Middle frontal gyrus (tissue), 1 donor: ENCODE measurements at regions not wholly inside any gene's neighbourhood (a gene's known extent, or its start where the extent isn't known, plus 50 kb on each side); places are given as distances from the start of the nearest gene placed in this dataset.
A peak's percentile ranks its signal among the peaks of the same experiment; 100 is the strongest.

Source experiments
- DNase-seq: peaks from one replicate; pipeline ENCODE4 v3.0.0-alpha.2; 2015; ENCODE audit warnings: low spot score; ENCODE audit errors: extremely low spot score

DNA sequence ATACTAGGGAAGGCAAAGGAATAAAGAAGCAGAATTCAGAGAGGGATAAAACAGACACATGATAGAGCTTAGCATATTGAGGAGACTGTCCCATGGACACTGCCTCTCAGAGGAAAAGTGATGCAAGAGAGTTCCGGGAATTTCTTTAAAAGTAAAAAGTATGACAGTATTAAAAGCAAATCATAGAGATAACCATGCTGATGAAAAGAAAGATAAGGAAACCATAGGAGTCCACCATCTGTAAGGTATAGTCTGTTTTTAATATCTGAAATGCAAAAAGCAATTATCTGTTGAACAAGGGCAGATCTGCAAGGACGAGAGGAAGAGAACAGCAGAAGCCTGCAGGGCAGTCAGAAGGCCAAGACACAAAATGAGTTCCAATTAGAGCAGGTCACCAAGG is 495.9 kb upstream of the GOLIM4 start:
- no peak for DNase-seq

DNA sequence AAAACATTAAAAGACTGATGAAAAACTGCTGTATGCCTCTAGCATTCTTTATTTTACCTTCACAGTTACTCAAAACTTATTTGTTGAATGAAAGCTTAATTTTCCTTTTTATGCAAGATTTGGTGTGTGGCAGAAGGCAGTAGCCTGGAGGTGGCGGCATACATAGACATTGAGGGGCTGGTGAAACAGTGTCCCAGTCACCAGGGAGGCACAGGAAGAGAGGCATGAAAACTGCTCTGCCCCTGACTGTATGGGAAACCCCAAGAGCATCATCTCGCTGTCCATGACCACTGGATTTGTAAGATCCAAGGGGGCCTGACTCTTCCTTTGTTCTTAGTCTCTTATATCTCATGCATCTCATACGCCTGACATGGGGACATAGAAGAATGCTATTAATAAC is 493.7 kb upstream of the GOLIM4 start:
- DNase-seq = no peak

DNA sequence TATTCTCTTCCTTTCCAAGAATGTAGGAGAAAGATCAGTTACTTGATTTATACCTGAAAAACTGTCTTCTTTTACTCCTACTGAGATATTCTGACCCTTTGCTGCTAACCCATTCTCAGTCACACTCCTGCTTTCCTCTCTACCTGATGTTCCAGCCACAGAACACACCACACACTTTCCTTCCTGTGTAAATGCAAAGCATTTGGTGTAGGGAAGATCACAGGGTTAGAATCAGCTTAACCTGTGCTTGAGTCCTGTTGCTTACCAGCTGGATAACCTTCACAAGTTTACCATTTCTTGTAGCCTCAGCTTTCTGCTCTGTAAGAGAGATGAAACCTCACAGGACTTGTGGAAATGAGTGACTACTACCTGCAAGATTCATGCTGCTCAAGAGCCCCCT is 489.8 kb upstream of the GOLIM4 start:
- DNase-seq = no peak

DNA sequence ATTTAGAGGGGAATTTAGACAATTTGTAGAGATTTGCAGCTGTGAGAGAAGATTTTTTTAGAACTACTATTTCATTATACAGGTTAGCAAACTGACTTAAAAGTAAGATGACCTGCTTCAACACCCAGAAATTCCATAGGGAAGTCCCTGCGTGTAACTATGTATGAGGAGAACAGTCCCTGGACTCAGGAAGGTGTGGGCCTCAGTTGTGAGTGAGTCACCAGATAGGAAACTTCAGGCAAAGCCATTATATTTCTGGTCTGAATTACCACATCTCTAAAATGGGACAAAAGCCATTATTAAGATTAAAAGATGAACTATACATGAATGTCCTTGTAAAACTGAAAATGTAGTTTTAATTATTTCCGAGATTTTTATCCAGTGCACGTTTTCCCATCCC is 488.3 kb upstream of the GOLIM4 start:
- no peak for DNase-seq

DNA sequence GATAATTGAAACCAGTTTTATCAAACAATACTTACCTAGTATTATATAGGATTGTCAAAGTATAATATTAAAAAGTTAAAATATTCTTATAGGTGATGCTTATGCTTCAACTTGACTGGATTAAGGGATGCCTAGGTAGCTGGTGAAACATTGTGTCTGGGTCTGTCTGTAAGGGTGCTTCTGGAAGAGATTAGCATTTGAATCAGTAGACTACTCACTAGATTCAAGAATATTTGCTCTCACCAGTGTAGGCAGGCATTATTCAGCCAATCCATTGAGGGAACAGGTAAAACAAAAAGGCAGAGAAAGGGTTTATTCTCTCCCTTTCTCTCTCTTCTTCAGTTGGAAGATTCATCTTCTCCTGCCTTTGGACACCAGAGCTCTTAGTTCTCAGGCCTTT is 486.8 kb upstream of the GOLIM4 start:
- no peak for DNase-seq

DNA sequence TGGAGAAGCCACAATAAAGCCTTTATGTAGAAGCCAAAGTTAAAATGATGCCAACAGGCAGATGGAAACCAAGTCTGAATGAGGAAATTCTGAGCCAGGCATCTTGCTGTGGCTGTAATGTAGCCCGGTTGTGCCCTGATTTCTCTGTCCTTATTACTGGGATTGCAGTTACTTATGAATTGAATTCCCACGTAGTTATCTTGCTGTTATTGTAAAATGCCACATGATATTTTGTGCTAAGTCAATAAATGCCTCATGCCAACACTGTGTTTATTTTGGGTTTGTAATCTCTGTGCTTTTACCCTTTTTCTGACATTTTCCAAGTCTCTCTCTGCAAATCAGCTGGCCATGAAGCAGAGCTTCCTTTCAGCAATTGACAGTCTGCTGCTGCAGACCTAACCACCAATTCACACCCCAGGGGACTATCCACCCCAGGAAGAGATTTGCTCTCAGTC is 486.1 kb upstream of the GOLIM4 start:
- peak; percentile 26 for DNase-seq

DNA sequence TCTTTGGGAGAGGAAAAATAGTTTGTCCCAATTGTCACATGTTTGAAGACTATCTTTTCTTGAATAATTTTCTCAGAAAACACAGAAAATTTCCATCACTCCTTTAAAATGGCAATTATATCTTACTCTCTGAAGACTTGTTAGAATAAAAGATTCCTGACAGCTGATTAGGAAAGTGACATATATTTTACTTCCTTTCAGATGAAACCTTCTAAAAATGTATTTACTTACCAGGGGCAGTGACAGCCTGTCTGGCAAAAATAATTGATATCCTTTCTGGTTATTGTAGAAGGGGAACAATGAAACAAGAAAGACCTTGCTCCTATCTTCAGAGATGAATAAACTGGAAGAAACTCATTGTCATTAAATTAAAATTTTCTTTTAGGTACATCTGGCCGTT is 483.3 kb upstream of the GOLIM4 start:
- DNase-seq = no peak

DNA sequence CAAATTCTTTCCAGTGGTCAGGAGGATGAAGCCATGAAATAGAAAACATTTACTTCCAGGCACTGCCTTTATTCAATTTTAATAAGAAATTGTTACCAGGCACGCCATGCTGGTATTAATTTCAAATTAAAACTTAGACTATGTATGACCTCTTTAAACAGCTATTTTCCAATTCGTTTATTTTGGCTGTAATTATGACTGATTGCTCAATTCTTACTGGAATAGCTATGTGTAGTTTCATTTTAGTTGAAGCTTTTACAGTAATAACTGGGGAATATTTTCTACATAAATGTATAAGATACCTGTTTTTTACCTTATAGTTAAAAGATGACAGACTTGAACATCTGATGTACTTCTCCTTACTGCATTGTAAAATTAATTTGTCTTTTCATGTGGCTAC is 480.0 kb upstream of the GOLIM4 start:
- DNase-seq = no peak

DNA sequence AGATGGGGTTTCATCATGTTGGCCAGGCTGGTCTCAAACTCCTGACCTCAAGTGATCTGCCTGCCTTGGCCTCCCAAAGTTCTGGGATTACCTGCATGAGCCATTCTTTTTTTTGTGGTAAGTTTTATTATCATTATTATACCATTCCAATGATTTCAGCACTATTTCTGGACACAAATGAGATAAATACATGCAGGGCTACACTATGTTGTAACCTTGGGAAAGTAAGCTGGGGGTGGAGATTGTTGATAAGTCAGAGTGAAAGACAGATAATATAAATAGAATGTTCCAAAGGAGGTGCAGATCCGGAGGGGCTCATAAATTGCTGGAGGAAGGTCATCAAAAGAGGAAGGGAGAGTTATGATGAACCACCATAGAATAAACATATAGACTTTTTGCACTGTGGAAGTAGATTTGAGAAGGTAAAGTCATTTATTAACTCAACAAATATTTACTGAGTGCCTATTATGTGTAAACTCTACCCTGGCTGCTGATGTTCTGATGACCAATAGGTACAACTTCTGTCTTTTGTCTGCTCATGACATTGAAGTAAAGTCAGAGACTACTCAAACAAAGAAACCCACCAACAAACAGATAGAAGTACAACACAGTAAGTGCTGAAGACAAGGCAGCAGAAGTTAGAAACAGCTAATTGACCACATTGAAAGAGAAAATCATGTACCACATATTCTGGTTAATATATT is 478.9 kb upstream of the GOLIM4 start:
- no peak for DNase-seq

DNA sequence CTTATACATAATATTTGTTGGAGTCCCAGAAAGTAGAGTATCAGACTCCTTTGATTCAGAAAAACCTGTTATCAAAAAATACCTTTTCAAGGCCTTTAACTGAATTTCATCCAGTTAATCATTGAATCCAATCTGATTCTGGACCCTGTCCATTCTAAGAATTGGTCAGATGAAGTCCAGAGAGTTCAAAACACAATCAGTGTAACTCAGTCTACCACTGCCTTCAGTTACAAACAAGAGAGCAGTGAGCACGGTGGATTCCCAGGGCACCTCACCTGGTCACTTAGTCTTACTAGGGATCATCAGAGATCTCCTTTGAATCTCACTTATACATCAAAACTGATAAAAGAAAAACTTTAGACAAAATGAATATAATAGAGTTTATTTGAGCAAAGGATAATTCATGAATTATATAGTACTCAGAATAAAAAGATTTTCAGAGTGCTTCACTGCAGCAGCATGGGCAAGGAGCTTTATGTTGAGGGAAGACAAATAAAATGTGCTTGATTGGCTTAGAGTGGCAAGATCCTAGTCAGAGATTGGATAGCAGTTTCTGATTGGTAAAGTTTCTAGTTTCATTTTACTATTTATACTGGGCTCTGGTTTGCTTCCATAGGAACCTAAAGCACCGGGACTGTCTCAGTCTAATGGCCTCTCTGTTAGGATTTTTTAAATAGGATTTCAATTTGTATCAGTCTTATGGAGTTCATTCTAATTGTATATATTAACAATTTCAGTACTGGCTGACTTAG is 474.9 kb upstream of the GOLIM4 start:
- DNase-seq = no peak

DNA sequence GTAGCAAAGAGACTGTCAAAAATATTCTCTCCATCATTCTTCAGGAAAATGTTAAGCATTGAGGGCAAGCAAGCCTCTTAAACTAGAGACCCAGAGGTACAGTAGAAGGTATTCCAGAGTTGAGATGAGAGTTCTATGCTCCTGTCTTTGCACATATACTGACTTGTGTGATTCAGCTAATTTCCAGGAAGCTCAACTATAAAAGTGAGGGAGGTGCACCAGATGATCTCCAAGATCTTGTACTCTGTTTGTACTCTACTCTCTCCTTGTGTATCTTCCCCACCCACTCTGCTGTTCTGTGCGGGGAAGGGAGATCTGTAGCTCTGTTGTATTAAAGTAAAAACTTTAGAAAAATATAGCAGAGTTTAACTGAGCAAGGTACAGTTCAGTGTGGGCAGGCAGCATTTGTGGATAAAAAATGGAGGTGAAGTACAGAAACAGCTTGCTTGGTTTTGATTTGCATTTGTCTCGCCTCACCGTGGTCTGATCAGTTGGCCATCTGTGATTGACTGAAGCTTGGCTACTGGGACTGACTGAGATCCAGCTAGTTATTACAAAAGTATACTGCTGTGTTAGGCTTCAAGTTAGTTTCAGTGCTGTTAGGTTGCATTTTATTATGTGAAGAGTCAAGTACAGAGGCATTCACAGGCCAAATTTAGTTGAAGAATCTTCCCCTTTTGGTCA is 463.1 kb upstream of the GOLIM4 start:
- DNase-seq = no peak

DNA sequence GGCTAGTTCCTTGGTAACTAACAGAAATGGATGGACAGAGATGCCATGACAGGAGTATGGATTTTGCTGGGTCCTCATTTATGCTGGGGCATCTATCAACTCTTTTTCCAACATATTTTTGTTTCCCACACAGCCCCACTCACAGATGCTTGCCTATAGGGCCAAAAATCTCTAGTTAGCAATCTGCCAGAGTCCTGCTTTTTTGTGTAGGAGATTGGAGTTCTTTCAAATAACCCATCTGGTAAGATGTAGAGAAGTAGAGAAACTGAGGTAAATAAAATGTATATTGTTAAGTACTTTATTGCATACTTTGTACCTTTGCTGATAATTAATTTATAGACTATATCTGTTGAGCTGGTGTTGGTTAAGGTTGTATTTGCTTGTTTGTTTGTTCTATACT is 456.5 kb upstream of the GOLIM4 start:
- no peak for DNase-seq

DNA sequence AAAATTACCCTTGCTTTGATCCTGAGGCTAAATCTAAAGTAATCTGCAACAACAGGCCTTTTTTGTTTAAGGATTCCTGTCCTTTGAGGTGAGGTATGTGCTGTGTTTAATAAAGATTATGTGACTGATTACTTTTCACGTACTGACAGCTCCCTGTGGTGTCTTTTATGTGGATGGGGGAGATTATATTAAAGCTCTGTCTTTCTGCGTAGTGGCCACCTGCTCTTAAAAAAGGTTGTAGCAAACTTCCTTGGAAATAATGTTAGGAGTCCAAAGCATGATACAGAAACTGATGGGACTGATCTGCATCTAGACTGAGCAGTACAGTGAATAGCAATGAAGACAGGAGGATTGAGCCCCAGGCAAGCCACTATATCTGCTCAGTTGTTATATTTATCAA is 453.0 kb upstream of the GOLIM4 start:
- DNase-seq = no peak

DNA sequence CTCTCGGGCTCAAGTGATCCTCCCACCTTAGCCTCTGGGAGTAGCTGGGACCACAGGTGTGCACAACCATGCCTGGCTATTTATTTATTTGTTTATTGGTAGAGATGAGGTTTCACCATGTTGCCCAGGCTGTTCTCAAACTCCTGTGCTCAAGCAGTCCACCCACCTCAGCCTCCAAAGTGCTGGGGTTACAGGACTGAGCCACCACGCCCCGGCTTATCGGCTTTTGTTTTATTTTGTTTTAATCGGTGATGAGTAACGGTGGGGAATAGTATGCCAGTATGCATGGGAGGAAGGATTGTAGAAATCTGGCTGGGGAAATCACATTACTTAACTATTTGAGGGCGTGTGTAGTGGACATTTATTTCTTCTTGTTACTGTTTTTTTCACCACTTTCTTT is 451.0 kb upstream of the GOLIM4 start:
- DNase-seq = no peak

DNA sequence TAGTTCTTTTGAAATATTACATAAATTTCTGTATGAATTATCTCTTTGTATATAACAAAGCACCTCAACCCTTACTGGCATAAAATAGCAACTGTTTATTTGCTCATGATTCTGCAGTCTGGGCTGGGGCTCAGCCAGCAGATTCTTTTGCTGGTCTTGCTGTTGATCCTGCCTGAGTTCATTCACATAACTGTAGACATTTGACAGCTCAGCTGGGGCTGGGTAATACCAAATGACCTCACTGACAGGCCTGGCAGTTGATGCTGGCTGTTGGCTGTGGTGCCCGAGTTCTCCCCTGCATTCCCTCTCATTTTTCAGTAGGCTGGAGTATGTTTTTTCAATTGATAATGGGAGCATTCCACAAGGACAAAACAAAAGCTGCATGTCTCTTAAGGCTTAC is 449.9 kb upstream of the GOLIM4 start:
- no peak for DNase-seq

DNA sequence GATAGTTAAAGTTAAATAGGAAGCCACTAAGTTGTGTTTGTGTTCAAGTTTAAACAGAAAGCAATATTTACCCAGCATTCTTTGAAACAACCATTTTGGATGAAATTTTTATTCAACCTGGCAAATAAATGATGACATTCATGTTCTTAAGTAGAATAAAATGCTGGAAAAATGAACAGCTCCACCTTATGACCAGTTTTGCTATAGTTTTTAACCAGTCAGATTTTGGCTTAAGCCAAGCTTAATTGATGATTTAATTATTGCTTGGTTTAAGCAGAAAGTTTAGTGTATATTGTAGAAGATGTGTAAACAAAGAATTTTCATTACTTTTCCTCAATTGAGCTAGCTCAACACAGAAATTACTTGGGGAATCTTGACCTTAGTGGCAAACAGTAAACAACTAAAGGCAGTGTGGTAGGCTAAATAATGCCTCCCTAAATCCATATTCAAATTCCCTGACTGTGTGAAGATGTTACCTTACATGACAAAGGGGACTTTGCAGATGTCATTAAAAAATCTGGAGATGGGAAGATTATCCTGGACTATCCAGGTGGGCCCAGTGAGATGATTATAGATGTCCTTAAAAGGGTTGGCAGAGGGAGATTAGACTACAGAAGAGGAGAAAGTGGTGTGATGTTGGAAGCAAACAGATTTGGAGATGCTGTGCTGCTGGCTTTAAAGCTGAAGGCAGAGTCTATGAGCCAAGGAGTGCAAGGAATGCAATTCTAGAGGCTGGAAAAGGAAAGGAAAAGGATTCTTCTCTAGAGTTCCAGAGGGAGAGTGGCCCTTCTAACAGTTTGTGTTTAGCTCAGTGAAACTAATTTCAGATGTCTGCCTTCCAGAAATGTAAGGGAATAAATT is 448.6 kb upstream of the GOLIM4 start:
- no peak for DNase-seq

DNA sequence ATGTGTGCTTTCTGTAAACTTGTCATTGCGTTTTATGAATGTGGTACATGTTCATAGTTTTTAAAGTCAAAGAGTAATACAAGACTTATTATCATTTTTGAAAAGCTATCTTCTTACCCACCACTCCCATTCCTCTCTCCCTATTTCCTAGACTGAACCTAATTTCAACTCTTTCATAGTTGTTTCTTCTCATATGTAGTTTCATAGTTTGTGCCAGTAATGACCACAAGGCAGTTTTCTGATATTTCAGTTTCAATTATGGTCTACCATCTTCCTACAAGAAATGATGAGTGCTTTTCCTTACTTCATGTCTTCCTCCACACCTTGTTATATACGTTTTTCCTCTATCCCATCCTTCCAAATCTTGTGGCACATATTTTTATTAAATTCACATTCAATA is 445.0 kb upstream of the GOLIM4 start:
- no peak for DNase-seq

DNA sequence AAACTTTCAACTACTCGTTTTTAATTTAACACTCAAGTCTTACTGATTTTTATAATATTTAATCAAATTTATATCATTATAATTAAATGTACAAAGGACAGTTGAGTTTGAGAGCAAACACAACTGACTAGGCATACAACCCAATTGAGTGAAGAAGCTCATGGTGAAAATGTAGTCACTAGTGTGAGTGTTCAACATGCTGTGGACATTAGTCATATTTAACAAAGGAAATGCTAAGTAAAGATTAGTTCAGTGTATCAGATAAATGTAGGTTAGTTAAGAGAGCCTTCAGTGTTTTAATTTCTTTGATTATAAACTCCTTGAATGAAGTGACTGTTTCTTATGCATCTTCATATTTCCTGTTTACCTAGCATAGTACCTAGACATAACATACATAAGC is 444.2 kb upstream of the GOLIM4 start:
- DNase-seq = no peak

DNA sequence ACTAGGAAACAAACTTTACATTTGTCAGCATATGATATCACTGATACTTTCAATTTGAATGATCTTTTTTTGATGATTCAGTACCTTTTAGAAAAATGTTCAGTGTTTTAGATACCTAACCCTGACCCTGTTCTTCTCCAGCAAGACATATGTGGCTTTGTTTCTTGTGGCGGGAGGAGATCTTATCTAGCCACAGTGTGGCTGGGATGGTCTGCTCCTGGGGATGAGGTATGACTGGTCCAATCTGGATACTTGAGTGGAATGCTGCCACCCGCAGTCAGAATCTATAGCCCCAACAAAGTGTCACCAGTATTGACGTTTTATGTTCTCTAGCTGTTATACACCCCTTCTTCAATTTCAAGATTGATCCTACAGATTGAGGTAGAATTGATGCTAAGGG is 439.0 kb upstream of the GOLIM4 start:
- no peak for DNase-seq

DNA sequence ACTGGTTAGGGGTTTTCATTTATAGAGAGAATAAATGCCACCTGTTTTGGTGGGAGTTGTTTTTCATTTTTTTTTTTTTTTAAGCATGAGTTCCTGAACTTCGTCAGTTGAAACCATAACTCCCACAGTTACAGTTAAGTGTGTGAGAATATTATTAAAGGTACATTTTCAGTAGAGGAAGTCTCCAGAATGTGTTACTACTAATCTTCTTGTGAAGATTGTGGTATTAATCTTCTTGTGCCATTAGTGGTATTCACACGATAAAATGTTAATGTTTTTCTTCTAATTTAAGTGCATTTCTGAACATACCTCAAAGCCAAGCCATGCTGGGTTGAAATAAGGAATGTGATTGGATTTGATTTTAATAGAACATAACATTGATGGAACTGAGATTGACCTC is 437.9 kb upstream of the GOLIM4 start:
- no peak for DNase-seq

DNA sequence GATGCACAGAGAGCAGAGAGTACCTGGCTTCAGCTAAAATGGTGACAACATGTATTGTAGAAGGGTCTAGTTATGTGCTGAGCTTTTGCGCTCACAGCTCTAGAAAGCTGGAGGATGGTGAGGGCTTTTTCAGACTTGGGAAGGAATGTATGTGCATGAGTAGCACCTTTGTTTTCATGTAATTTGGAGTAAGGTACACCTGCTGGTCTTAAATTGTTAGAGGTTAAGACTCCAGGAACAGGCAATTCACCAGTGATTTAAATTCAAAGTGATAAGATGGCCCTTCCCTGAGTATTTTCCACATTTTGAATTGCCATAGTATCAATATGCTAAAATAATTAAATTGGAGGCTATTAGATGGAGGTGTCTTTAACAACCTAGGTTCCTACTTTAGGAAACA is 436.4 kb upstream of the GOLIM4 start:
- DNase-seq = no peak

DNA sequence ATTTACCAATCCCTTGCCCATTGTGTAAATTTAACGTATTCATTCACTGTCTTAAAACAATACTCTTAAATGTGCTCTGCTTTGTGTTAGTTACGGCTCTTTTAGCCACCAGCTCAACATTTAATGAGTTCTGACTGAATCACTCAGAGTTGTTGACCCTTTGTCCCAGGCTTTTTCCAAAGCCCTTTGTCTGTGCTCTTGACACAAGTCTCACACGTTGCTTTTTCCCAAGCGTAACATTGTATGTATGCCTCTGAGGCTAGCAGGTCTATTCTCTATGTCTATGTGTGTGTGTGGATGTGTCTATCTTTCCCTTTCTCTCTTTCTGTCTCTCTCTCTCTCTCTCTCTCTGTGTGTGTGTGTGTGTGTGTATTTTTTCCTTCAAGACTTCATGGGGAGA is 435.4 kb upstream of the GOLIM4 start:
- no peak for DNase-seq
